Activated CD8-positive, alpha-beta memory T cell treated with anti-CD3 and anti-CD28 coated beads, Interleukin-2, amount 10 ng/mL, durations not matched to agents 7 days and 5 days (primary cell): ENCODE measurements at regions not wholly inside any gene's neighbourhood (a gene's known extent, or its start where the extent isn't known, plus 50 kb on each side); places are given as distances from the start of the nearest gene placed in this dataset.
"Not testable (repeated sequence)": the region's sequence is repeated elsewhere in the genome, so short reads cannot be mapped to it uniquely, and the experiment has no call there.

Experiments
- ATAC-seq: fragments of 150-1000 bp; cut with Tn5 transposase; one replicate; pipeline ENCODE4 v1.10.0; 2021; ENCODE audit warnings: moderate library complexity
- CTCF ChIA-PET: fragments of 350-600 bp; sonication (Branson Sonifier 250); formaldehyde crosslinking; loops from one replicate; lab custom pipeline; 2021; ENCODE audit warnings: antibody characterized with exemption; lab: Charles Lee
- DNase-seq: peaks from one replicate; pipeline ENCODE4 v3.0.0-alpha.2; 2020
- H3K27ac Mint-ChIP-seq: one replicate; pipeline ENCODE4 v1.8.0; 2021; ENCODE audit warnings: mild to moderate bottlenecking, mixed read lengths
- H3K27me3 Mint-ChIP-seq: one replicate; pipeline ENCODE4 v1.8.0; 2021; ENCODE audit warnings: mixed read lengths
- H3K36me3 Mint-ChIP-seq: one replicate; pipeline ENCODE4 v1.8.0; 2021; ENCODE audit warnings: mild to moderate bottlenecking, mixed read lengths
- H3K4me1 Mint-ChIP-seq: one replicate; pipeline ENCODE4 v1.8.0; 2021; ENCODE audit warnings: mixed read lengths
- H3K4me3 Mint-ChIP-seq: one replicate; pipeline ENCODE4 v1.8.0; 2021; ENCODE audit warnings: mild to moderate bottlenecking, moderate library complexity, mixed read lengths
- H3K9me3 Mint-ChIP-seq: one replicate; pipeline ENCODE4 v1.8.0; 2022; ENCODE audit warnings: low read depth, mixed read lengths

- no peak for DNase-seq
- H3K36me3 Mint-ChIP-seq = no peaks in the 10 kb centered on the region
- CTCF ChIA-PET = no interaction called here
- H3K9me3 Mint-ChIP-seq = peaks cover 7% of the 10 kb centered on the region
- H3K27me3 Mint-ChIP-seq = no peaks in the 10 kb centered on the region
- ATAC-seq = no peak
- no peaks in the 10 kb centered on the region for H3K4me1 Mint-ChIP-seq
- H3K27ac Mint-ChIP-seq = no peak overlapping the region
- H3K4me3 Mint-ChIP-seq = no peak overlapping the region
Observed at GRCh38 chr7:79524048-79524447, 70.6 kb upstream of the MAGI2 start.

DNA sequence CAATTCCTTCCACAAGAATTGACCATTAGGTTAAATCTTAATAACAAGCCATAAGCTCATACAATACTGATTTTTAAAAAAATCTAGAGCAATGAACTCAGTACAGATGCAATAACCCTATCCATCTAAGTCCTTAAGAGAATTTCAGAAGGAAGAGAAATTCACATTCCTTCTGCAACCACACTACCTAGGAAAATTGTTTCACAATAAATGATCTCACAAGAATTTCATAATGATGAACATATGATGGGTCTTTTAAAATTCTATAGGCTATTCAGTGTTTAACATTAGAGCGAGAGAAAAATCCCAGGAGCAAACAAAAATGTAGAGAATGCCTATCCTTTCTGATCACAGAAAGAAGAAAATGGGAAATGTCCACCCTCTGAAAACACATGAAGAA lies 70.0 kb upstream of the MAGI2 start:
- CTCF ChIA-PET = no interaction called here
- H3K27me3 Mint-ChIP-seq = no peaks in the 10 kb centered on the region

DNA sequence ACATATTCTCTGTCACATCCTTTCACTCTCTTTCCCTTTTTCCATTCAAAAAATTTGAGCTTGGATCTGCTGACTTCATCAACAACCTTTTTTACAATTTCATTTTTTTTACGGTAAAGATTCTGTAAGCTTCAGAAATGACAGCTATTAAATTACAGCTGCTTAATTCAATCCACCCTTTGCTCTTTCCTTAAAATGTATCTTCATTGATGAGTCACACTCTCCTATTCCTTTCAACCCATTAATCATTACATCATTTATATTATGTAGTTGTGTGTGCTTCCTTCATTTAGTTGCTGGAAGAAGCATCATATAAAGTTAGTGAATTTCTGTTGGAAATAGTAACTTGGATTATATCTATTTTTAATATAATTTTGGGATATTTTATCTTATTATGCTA lies 67.1 kb upstream of the MAGI2 start:
- DNase-seq (no peak), ATAC-seq (no peak)
- no peak overlapping the region for H3K4me3 Mint-ChIP-seq
- CTCF ChIA-PET = no interaction called here
- no peaks in the 10 kb centered on the region for H3K27me3 Mint-ChIP-seq
- no peak overlapping the region for H3K27ac Mint-ChIP-seq
- no peaks in the 10 kb centered on the region for H3K36me3 Mint-ChIP-seq
- no peaks in the 10 kb centered on the region for H3K4me1 Mint-ChIP-seq
- H3K9me3 Mint-ChIP-seq = peaks cover 3% of the 10 kb centered on the region

More for the DNA sequence above, 70.0 kb upstream of the MAGI2 start:
- Mint-ChIP-seq H3K4me1 (no peaks in the 10 kb centered on the region), H3K27ac (no peak overlapping the region), H3K36me3 (no peaks in the 10 kb centered on the region), H3K4me3 (no peak overlapping the region), H3K9me3 (peaks cover 7% of the 10 kb centered on the region)
- DNase-seq = no peak
- no peak for ATAC-seq

DNA sequence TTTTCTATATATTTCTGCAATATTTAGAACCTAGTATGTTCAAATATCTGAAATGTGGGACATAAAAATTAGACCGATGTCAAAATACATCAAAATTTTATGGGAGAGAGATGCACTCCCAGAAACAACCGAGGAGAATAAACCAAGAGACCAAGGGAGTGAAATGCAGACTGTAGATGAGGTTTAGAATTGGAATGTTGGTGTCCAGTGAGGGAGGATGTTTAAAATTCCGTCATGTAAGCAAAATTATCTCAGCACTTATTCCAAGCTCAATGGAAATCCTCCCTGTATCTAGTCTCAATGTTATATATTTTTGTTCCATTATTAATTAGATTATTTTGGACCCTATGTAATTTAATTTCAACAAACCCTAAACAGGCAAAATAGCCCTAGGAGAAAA lies 61.9 kb upstream of the MAGI2 start:
- Mint-ChIP-seq H3K36me3 (no peaks in the 10 kb centered on the region), H3K4me3 (no peak overlapping the region), H3K4me1 (no peaks in the 10 kb centered on the region), H3K27ac (no peak overlapping the region), H3K27me3 (no peaks in the 10 kb centered on the region), H3K9me3 (peaks cover 12% of the 10 kb centered on the region)
- DNase-seq (no peak), ATAC-seq (no peak)
- CTCF ChIA-PET = no interaction called here

DNA sequence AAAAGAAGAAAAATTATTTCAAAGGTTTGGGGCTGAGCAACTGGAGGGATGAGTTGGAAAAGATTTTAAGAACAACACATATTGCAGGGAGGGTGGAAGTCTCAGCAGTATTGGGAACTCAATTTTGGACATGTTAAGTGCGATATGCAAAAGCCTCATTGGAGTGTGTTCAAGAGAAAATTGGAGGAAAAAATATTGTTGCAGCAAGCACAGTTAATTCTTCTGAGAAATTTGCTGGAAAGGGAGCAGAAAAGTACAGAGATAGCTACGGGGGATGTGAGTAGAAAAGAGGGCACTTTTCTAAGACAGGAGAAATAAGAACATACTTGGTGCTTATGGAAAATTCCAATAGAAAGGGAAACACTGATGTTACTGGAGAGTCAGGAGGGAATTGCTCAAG lies 59.8 kb upstream of the MAGI2 start:
- Mint-ChIP-seq H3K36me3 (no peaks in the 10 kb centered on the region), H3K27me3 (no peaks in the 10 kb centered on the region), H3K4me1 (no peaks in the 10 kb centered on the region), H3K4me3 (no peak overlapping the region), H3K27ac (no peak overlapping the region), H3K9me3 (peaks cover 14% of the 10 kb centered on the region)
- CTCF ChIA-PET = no interaction called here
- ATAC-seq = no peak
- DNase-seq = no peak

GRCh38 chr7:79512261-79512660 lies 58.8 kb upstream of the MAGI2 start:
- DNase-seq (no peak), ATAC-seq (no peak)
- Mint-ChIP-seq H3K4me1 (no peaks in the 10 kb centered on the region), H3K27me3 (no peaks in the 10 kb centered on the region), H3K36me3 (no peaks in the 10 kb centered on the region), H3K9me3 (peaks cover 14% of the 10 kb centered on the region), H3K27ac (no peak overlapping the region), H3K4me3 (no peak overlapping the region)
- CTCF ChIA-PET = no interaction called here

DNA sequence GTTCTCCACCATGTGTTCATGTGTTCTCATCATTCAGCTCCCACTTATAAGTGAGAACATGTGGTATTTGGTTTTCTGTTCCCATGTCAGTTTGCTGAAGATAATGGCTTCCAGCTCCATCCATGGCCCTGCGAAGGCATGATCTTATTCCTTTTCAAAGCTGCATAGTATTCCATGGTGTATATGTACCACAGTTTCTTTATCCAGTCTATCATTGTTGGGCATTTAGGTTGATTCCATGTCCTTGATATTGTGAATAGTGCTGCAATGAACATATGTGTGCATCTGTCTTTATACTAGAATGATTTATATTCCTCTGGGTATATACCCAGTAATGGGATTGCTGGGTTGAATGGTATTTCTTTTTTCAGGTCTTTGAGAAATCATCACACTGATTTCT lies 57.6 kb upstream of the MAGI2 start:
- H3K36me3 Mint-ChIP-seq, H3K27ac Mint-ChIP-seq, H3K4me3 Mint-ChIP-seq, DNase-seq, H3K4me1 Mint-ChIP-seq, H3K27me3 Mint-ChIP-seq, ATAC-seq, CTCF ChIA-PET: not testable (repeated sequence)
- peaks cover 14% of the 10 kb centered on the region for H3K9me3 Mint-ChIP-seq

GRCh38 chr7:79507131-79507530 lies 53.7 kb upstream of the MAGI2 start:
- Mint-ChIP-seq H3K27ac (no peak overlapping the region), H3K36me3 (no peaks in the 10 kb centered on the region), H3K4me1 (no peaks in the 10 kb centered on the region), H3K9me3 (peaks cover 14% of the 10 kb centered on the region), H3K4me3 (no peak overlapping the region), H3K27me3 (no peaks in the 10 kb centered on the region)
- no peak for DNase-seq
- CTCF ChIA-PET = no interaction called here
- ATAC-seq = no peak

DNA sequence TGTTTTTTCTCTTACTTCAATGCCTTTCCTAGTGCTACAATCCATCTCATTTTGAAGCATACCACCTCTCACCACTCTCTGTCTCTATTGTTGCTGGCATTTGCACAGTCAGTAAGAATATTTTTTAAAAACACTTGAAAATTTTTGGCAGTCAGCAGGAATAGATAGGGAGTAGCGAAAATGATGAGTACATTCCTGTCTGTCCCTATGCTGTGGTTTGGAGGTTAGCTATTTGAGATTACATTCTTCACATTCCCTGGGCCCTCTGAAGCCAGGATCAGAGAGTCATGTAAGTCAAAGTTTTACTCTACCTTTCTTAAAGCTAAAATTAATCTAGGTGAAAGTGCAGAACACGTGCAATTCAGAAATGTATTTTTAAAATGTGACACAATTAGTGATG lies 53.0 kb upstream of the MAGI2 start:
- CTCF ChIA-PET = no interaction called here
- DNase-seq (no peak), ATAC-seq (no peak)
- H3K27me3 Mint-ChIP-seq = no peaks in the 10 kb centered on the region
- peaks cover 11% of the 10 kb centered on the region for H3K9me3 Mint-ChIP-seq
- H3K36me3 Mint-ChIP-seq = no peaks in the 10 kb centered on the region
- H3K4me1 Mint-ChIP-seq = no peaks in the 10 kb centered on the region
- H3K4me3 Mint-ChIP-seq = no peak overlapping the region
- no peak overlapping the region for H3K27ac Mint-ChIP-seq

DNA sequence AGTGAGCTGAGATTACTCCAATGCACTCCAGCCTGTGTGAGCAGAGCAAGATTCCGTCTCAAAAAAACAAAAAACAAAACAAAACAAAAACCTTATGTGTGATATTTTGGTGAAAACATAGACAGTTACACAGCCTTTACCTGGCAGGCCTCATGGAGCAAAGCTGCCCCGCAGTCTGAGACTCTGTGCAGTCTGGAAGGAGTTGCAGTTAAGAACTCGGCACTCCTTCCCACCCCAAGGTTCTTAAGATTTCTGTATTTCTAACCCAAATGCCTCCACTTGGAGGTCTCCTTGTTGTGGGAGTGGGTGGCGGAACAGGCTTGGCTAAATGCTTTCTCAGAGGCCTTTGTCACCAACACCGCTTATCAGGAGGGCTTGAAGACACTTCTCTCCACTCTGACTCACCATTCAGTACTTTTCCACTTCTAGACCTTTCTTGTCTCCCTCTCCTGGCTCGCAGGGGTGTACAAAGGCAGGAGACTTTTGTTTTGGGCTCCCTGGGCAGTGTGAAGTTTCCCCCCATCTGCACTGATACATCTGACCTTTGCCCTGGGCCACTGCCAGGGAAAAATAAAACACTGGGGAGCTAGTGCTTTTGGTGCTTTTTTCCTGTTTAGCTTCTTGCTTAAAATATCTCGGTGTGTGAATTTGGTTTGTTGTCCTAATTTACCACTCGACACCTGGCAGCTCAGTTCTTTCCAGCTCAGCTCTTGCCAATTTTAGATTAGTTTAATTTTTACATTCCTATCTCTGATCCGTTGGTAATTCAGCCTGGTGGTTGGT lies 51.3 kb upstream of the MAGI2 start:
- no peak overlapping the region for H3K4me3 Mint-ChIP-seq
- no peaks in the 10 kb centered on the region for H3K27me3 Mint-ChIP-seq
- H3K9me3 Mint-ChIP-seq = peaks cover 9% of the 10 kb centered on the region
- CTCF ChIA-PET = no interaction called here
- no peaks in the 10 kb centered on the region for H3K36me3 Mint-ChIP-seq
- no peak overlapping the region for H3K27ac Mint-ChIP-seq
- DNase-seq = no peak
- H3K4me1 Mint-ChIP-seq = no peaks in the 10 kb centered on the region
- ATAC-seq = no peak
